ENCODE measurements at regions not wholly inside any gene's neighbourhood (a gene's known extent, or its start where the extent isn't known, plus 50 kb on each side); places are given as distances from the start of the nearest gene placed in this dataset.
"Not testable (repeated sequence)": the region's sequence is repeated elsewhere in the genome, so short reads cannot be mapped to it uniquely, and the experiment has no call there.

DNA sequence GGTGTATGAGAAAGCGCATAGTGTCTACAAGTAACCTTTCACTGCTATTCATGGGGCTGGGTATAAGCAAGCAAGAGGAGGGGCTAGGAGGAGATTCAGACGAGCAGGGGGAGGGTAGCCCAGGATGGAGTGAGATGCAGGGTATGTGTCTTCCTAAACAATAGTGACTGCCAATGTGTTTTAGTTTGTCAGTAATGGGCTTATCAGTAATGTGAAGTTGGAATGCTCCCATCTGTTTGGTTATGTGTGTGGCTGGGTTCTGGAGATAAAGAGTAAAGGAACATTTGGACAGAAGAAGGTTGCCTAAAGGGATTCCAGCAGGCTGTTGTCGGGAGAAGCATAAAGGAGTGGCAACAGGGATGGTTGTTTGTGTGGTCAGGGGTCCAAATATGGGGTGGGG is 62.7 kb upstream of the EZR start:
- DNase-seq (ENCODE audit: low spot score) = not testable (repeated sequence)

DNA sequence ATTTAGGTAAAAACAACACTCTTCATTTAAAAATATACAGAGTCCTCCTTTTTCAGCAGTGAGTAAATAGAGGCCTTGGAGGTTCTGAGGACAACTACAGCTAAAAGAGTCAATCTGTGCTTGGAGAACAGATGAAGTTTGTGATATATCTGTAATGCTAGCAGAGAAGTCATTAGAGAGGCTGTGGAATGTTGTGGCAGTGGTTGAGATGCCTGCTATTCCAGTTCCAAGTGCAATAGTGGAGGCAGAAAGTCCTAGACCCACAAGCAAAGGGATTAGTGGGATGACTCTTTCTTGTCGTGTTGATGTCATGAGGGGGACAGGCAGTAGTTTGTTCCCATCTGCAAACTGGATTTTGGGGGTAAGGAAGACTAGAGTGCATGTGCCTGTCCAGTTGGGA is 62.1 kb upstream of the EZR start:
- not testable (repeated sequence) for DNase-seq (ENCODE audit: low spot score)

- DNase-seq (ENCODE audit: low spot score) = no peak
These were observed 60.0 kb upstream of the EZR start for GRCh38 chr6:158879180-158879579.

DNA sequence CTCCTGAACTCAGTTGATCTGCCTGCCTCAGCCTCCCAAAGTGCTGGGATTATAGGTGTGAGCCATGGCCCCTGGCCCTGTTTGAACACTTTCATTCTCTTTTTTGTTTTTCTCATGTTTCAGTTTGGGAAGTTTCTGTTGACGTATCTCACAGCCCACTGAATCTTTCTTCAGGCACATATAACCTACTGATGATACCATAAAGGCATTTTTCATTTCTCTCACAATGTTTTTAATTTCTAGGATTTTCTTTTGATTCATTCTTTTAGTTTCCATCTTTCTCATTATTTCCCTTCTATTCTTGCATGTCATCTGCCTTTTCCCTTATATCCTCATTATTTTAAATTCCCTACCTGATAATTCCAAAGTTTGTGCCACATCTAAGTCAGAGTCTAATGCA is 58.5 kb upstream of the EZR start:
- no peak for DNase-seq (ENCODE audit: low spot score)

GRCh38 chr6:158876886-158877285 is 57.7 kb upstream of the EZR start:
- no peak for DNase-seq (ENCODE audit: low spot score)

- no peak for DNase-seq (ENCODE audit: low spot score)
These were observed 51.4 kb upstream of the EZR start for GRCh38 chr6:158870649-158870957.

DNA sequence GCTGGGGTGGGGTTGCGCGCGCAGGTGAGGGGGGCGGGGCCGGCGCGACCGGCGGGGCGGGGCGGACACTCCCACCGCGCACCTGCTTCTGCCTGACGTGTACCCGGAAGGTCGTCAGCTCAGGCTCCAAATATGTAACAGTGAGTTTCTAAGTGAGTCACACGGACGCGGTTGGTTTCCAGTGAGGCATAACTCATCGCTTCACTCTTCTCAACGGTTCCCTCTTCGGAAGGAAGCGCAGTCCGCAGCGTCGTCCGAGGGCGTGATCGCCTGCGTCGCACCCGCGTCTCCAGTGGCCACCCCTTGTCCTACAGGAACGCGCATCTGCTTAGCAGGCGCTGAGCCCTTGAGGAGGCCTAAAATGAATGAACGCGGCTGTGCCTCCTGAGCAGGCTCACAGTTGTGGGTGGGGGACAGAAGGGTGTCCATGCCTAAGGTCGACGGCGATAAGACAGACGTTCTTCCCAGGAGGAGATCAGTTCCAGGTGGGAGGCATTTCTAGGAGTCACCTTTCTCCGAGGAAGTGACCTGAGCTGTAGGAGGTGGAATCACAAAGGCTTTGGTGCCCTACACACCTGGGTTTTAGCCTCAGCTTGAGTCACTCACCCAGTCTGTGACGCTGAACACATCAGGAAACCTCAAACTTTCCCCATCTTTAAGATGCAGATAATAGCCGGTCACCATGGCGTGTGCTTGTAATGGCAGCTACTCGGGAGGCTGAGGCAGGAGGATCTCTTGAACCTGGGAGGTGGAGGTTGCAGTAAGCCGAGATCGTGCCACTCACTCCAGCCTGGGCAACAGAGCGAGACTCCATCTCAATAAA is 50.9 kb upstream of the EZR start:
- DNase-seq (ENCODE audit: low spot score) = peak; percentile 92

DNA sequence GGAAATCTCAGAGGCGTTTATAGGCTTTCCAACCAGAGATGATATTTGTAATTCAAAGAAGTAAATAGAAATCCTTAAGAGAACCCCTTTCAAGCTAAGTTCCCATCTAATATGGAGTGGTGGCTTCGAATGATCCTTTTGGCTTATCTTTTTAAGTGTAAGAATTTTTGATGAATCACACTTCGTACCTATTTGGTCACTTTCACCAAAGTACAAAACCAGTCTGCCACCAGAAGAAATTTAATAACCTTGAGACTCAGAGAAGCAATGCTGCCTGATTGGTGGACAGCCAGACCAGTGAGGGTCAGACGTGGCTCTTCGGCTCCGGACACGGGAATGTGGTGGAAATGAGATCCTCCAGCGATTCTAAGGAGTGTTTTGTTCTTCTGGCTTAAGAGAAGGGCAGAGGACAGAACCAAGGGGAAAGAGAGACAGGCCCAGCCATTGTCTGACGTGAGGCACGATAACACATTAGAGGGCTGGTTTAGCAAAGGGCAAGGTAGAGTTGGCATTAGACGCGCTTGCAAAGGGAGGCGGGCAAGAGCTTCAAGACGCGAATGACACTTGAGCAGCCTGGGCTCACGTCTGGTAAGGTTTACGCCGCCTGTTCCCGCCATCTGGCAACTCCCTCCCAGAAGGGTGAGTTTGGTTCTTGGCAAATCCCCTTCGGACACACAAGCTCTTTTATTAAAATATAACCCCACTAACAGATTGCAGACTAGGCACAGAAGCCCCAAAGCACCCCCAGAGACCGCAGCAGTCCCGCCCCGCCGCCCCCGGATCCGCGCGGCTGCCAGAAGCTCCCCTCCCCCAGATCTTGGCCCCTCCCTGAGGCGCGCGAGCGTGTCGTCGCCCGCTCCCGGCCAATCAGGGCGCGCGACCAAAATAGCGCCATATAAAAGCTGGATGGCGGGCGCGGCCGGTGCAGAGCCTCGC is 50.0 kb upstream of the EZR start:
- DNase-seq (ENCODE audit: low spot score) = no peak

Measured in hepatic stellate cell (primary cell).